Keratinocyte (primary cell): ENCODE measurements at regions not wholly inside any gene's neighbourhood (a gene's known extent, or its start where the extent isn't known, plus 50 kb on each side); places are given as distances from the start of the nearest gene placed in this dataset.

Source experiments
- DNase-seq: peaks from one replicate; pipeline ENCODE4 v3.0.0-alpha.2; 2011; ENCODE audit warnings: low read depth, missing footprints, low spot score
- FAIRE-seq: peaks from 2 replicates; lab custom pipeline; 2011; peaks lifted over from hg19 to GRCh38; lab: Jason Lieb, UNC
- H2AFZ ChIP-seq: 2 replicates; pipeline ENCODE4 v1.6.0; 2012; ENCODE audit warnings: low read length, control low read depth, inconsistent platforms; ENCODE audit not compliant: control insufficient read depth
- H3K27ac ChIP-seq: 2 replicates; pipeline ENCODE4 v1.5.1; 2011; ENCODE audit warnings: low read length; ENCODE audit not compliant: control insufficient read depth, insufficient read depth
- H3K27me3 ChIP-seq: 3 replicates; pipeline ENCODE4 v1.6.0; 2011; ENCODE audit warnings: low read length; ENCODE audit not compliant: control insufficient read depth, insufficient read depth; ENCODE audit errors: extremely low read depth
- H3K36me3 ChIP-seq, 2 experiments: 2 replicates in 1 of 2; 3 replicates in 1 of 2; pipeline ENCODE4 v1.5.1; 2011; ENCODE audit warnings: low read length in 2 of 2, mild to moderate bottlenecking in 1 of 2; ENCODE audit not compliant: control insufficient read depth in 2 of 2, insufficient read depth in 2 of 2; ENCODE audit errors: extremely low read depth in 1 of 2
- H3K4me1 ChIP-seq: 3 replicates; pipeline ENCODE4 v1.5.1; 2011; ENCODE audit warnings: low read length; ENCODE audit not compliant: control insufficient read depth, insufficient read depth; ENCODE audit errors: extremely low read depth
- H3K4me2 ChIP-seq: 3 replicates; pipeline ENCODE4 v1.6.0; 2011; ENCODE audit warnings: low read depth, low read length; ENCODE audit not compliant: control insufficient read depth, insufficient read depth; ENCODE audit errors: extremely low read depth
- H3K4me3 ChIP-seq, 3 experiments: fragments of 200-600 bp in 1 of 3; sonication (generic) in 1 of 3; 2 replicates in 2 of 3; 3 replicates in 1 of 3; pipeline ENCODE4 v1.5.1; 2011 to 2016; ENCODE audit warnings: low read length in 3 of 3, mild to moderate bottlenecking in 3 of 3, control low read depth in 2 of 3, inconsistent platforms in 1 of 3, low read depth in 1 of 3, mixed read lengths in 1 of 3, mixed run types in 1 of 3, moderate library complexity in 1 of 3; ENCODE audit not compliant: control insufficient read depth in 2 of 3, insufficient read depth in 2 of 3; ENCODE audit errors: extremely low read depth in 1 of 3
- H3K79me2 ChIP-seq: 2 replicates; pipeline ENCODE4 v1.6.0; 2012; ENCODE audit warnings: low read length; ENCODE audit not compliant: control insufficient read depth, insufficient read depth
- H3K9ac ChIP-seq: 3 replicates; pipeline ENCODE4 v1.6.0; 2011; ENCODE audit warnings: low read length; ENCODE audit not compliant: control insufficient read depth, insufficient read depth; ENCODE audit errors: extremely low read depth
- H3K9me1 ChIP-seq: 3 replicates; pipeline ENCODE4 v1.6.0; 2011; ENCODE audit warnings: low read length; ENCODE audit not compliant: control insufficient read depth, insufficient read depth; ENCODE audit errors: extremely low read depth
- H3K9me3 ChIP-seq: 2 replicates; pipeline ENCODE4 v1.5.1; 2012; ENCODE audit warnings: low read depth, low read length; ENCODE audit not compliant: control insufficient read depth
- H4K20me1 ChIP-seq: 3 replicates; pipeline ENCODE4 v1.6.0; 2011; ENCODE audit warnings: low read length; ENCODE audit not compliant: control insufficient read depth, insufficient read depth; ENCODE audit errors: extremely low read depth
- CTCF ChIP-seq, 3 experiments: IDR thresholded peaks in 1 of 3; conservative IDR thresholded peaks in 1 of 3; optimal IDR thresholded peaks in 1 of 3; 2 replicates in 2 of 3; 3 replicates in 1 of 3; pipeline versions ENCODE3 to v1.5.1; 2011; ENCODE audit warnings: low read length in 3 of 3, mild to moderate bottlenecking in 3 of 3, moderate library complexity in 2 of 3, control low read depth in 1 of 3, inconsistent platforms in 1 of 3; ENCODE audit not compliant: insufficient read depth in 2 of 3; ENCODE audit errors: extremely low read depth in 1 of 3
- EZH2 ChIP-seq: IDR thresholded peaks from one replicate; pipeline ENCODE4 v1.6.1; 2012; ENCODE audit warnings: inconsistent platforms, mild to moderate bottlenecking, low read length, moderate library complexity
- dilution Hi-C: fragments of 300-500 bp; cut with MboI; formaldehyde crosslinking; loops from one replicate; pipeline ENCODE4 v1.7.0; 2020; ENCODE audit warnings: low sequenced_read_pairs; ENCODE audit not compliant: extremely low pct_ligation_motif_present

- dilution Hi-C loops = no loop called here
- Histone ChIP-seq H3K9me3 (no peaks in the 10 kb centered on the region), H3K79me2 (no peaks in the 10 kb centered on the region), H3K4me1 (no peaks in the 10 kb centered on the region), H3K27ac (no peak overlapping the region), H3K9ac (no peak overlapping the region), H3K4me3 (no peak overlapping the region), H3K4me2 (no peak overlapping the region), H3K27me3 (peaks cover 3% of the 10 kb centered on the region), H2AFZ (no peak overlapping the region), H4K20me1 (no peaks in the 10 kb centered on the region), H3K36me3 (no peaks in the 10 kb centered on the region), H3K9me1 (no peaks in the 10 kb centered on the region)
- FAIRE-seq (no peak), DNase-seq (no peak)
- TF ChIP-seq EZH2 = no peak
- peak in 2 of 3 experiments; percentile 6 to 37 for TF ChIP-seq CTCF (optimal IDR thresholded peaks at IDR 0.05 in 1 of 3, IDR thresholded peaks at IDR 0.05 in 1 of 3, conservative IDR thresholded peaks at IDR 0.05 in 1 of 3; ENCODE audit: extremely low read depth in 1 of 3, insufficient read depth in 2 of 3, low read length in 3 of 3)
Observed at GRCh38 chr12:3350432-3350831, 140.6 kb upstream of the PRMT8 start.

- Histone ChIP-seq H3K9ac (no peak overlapping the region), H3K4me3 (no peak overlapping the region), H3K4me1 (no peaks in the 10 kb centered on the region), H4K20me1 (no peaks in the 10 kb centered on the region), H3K9me3 (no peaks in the 10 kb centered on the region), H2AFZ (no peak overlapping the region), H3K27ac (no peak overlapping the region), H3K36me3 (no peaks in the 10 kb centered on the region), H3K4me2 (no peak overlapping the region), H3K79me2 (no peaks in the 10 kb centered on the region), H3K9me1 (no peaks in the 10 kb centered on the region), H3K27me3 (peaks cover 3% of the 10 kb centered on the region)
- DNase-seq (no peak), FAIRE-seq (no peak)
- TF ChIP-seq EZH2 (no peak), CTCF (optimal IDR thresholded peaks at IDR 0.05 in 1 of 3, IDR thresholded peaks at IDR 0.05 in 1 of 3, conservative IDR thresholded peaks at IDR 0.05 in 1 of 3; ENCODE audit: extremely low read depth in 1 of 3, insufficient read depth in 2 of 3, low read length in 3 of 3) (no peak)
- dilution Hi-C loops = no loop called here
Observed at GRCh38 chr12:3351731-3352130, 139.3 kb upstream of the PRMT8 start.
